PC-3 (cell line): ENCODE measurements at regions not wholly inside any gene's neighbourhood (a gene's known extent, or its start where the extent isn't known, plus 50 kb on each side); places are given as distances from the start of the nearest gene placed in this dataset.

Source experiments
- EZH2 ChIP-seq: fragments of 300-600 bp; sonication (generic); IDR thresholded peaks from one replicate; pipeline ENCODE4 v1.6.1; 2017; ENCODE audit warnings: antibody characterized with exemption, mild to moderate bottlenecking, low read length; ENCODE audit not compliant: unreplicated experiment
- EZH2phosphoT487 ChIP-seq: fragments of 300-600 bp; sonication (generic); IDR thresholded peaks from 2 replicates; pipeline ENCODE4 v1.6.1; 2018; ENCODE audit warnings: mild to moderate bottlenecking, antibody characterized with exemption, low read length, borderline replicate concordance
- TF ChIP-seq, protein P1 (sequence below): fragments of 300-600 bp; sonication (generic); conservative IDR thresholded peaks from 2 replicates; pipeline ENCODE4 v1.5.1; 2017; ENCODE audit warnings: antibody characterized with exemption, low read depth, mild to moderate bottlenecking, low read length

DNA sequence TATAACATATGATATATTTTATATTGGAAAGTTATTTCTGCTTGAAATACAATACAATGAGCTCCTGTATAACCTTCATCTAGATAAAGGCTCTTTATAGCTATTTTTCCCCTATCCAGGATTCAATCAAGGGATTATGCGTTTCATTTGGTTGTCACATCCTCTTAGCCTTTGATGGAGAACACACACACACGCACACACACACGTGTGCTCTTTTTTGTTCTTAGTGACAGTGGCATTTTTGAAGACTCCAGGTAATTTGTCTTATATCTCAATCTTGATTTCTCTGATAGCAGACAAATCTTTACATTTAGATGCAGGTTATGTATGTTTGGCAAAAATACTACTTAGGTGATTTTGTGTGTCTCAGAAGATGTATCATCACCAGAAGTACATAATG, 144.2 kb upstream of the CEP126 start:
- TF ChIP-seq, protein P1, sequence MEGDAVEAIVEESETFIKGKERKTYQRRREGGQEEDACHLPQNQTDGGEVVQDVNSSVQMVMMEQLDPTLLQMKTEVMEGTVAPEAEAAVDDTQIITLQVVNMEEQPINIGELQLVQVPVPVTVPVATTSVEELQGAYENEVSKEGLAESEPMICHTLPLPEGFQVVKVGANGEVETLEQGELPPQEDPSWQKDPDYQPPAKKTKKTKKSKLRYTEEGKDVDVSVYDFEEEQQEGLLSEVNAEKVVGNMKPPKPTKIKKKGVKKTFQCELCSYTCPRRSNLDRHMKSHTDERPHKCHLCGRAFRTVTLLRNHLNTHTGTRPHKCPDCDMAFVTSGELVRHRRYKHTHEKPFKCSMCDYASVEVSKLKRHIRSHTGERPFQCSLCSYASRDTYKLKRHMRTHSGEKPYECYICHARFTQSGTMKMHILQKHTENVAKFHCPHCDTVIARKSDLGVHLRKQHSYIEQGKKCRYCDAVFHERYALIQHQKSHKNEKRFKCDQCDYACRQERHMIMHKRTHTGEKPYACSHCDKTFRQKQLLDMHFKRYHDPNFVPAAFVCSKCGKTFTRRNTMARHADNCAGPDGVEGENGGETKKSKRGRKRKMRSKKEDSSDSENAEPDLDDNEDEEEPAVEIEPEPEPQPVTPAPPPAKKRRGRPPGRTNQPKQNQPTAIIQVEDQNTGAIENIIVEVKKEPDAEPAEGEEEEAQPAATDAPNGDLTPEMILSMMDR = no peak
- TF ChIP-seq EZH2 = no peak
- TF ChIP-seq EZH2phosphoT487 = no peak
